DMS 273 (cell line): ENCODE measurements at regions not wholly inside any gene's neighbourhood (a gene's known extent, or its start where the extent isn't known, plus 50 kb on each side); places are given as distances from the start of the nearest gene placed in this dataset.
"Not testable (repeated sequence)": the region's sequence is repeated elsewhere in the genome, so short reads cannot be mapped to it uniquely, and the experiment has no call there.

Experiments used
- DNase-seq: peaks from one replicate; lab custom pipeline; 2025; ENCODE audit not compliant: unreplicated experiment; lab: John Stamatoyannopoulos, UW

- no peak for DNase-seq
Observed at GRCh38 chr3:178345944-178346343, 190.3 kb upstream of the KCNMB2 start.

GRCh38 chr3:178348561-178349217 is 187.5 kb upstream of the KCNMB2 start:
- DNase-seq = not testable (repeated sequence)

- not testable (repeated sequence) for DNase-seq
Observed at GRCh38 chr3:178349218-178349596, 187.0 kb upstream of the KCNMB2 start.

DNA sequence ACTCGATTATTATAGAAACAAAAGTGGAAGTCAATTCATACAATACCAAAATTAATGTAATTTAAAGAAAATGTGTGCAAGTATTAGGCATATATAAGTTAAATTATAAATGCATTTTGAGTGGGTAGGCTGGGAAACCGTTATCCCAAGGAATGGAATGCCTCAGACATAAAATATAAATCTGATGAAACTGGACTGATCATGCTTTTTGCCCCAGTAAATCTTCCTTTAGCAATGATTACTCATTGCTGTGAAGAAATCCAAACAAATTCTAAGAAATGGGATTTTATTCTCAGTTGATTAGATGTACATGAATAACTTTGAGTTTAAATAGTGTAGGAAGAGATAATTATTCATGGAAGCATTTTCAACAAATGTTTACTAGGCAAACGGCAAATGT is 185.5 kb upstream of the KCNMB2 start:
- DNase-seq = no peak

GRCh38 chr3:178352326-178353005 is 183.8 kb upstream of the KCNMB2 start:
- peak; percentile 60 for DNase-seq

- no peak for DNase-seq
Observed at GRCh38 chr3:178353006-178353694, 183.1 kb upstream of the KCNMB2 start.

DNA sequence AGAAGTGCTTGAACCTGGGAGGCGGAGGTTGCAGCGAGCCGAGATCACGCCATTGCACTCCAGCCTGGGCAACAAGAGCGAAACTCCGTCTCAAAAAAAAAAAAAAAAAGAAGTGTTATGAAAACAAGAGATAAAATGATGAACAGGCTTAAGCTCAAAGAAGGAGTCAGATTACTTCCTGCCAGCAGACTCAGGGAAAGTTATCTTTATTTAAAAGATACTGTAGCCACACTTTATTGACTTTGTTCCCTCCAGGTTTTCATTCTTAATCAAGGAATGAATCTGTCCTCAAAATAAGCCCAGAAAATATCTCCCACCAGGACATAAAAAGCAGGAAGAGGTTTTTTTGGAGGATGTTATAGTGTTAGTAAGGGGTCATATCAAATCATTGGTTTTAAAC is 176.5 kb upstream of the KCNMB2 start:
- DNase-seq = no peak

DNA sequence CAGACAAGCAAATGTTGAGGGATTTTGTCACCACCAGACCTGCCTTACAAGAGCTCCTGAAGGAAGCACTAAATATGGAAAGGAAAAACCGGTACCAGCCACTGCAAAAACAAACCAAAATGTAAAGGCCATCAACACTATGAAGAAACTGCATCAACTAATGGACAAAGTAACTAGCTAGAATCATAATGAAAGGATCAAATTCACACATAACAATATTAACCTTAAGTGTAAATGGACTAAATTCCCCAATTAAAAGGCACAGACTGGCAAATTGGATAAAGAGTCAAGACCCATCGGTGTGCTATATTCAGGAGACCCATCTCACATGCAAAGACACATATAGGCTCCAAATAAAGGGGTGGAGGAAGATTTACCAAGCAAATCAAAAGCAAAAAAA is 173.2 kb upstream of the KCNMB2 start:
- not testable (repeated sequence) for DNase-seq

DNA sequence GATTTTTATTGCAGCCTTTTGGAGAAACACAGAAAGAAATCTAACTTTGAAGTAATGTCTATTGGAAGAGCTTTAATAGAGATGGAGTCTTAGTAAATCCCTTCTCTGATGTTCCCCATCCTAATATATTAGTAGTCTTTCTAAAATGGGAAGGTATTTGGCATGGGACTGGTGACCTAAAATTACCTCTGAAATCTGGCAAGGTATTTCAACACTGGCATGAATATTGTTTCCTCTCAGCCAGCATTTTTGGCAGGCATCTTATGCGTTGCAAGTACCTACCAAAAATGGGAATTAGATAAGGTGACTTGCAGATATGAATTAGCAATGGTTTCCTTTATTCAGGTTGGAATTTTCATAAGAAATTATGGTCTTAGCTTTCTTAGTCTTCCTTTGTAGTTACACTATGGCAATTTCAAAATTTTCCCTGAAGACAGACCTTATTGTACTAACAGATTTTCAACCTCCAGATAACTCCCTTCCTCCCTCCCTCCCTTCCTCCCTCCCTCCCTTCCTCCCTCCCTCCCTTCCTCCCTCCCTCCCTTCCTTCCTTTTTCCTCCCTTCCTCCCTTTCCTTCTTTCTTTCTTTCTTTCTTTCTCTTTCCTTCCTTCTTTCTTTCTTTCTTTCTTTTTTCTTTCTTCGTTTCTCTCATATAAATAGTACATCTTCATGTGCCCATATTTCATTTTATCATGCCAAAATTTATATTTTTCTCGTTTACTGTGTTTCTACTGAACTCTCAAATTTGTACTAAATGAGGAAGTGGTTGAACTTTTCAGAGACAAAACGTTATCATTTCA is 168.2 kb upstream of the KCNMB2 start:
- DNase-seq = peak; percentile 64

DNA sequence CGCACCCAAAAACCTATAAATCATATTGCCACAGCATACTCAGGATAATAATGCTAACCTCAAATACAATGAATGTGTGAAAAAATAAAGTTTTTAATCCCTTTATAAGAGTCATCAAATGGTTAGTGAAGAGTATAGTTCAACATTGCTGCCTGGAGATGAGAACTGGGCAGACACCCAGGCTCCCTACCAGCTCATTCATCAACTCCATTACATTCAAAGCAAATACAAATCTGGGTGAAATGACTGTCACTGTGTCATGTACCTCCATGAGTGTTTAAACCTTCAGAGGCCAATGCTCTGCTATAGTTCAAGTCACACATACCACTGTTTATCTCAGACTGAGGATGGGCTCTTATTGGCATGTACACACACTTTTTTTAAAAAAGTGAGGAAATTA is 167.2 kb upstream of the KCNMB2 start:
- DNase-seq = no peak

GRCh38 chr3:178369811-178370210 is 166.4 kb upstream of the KCNMB2 start:
- DNase-seq = no peak

- DNase-seq = no peak
Observed at GRCh38 chr3:178370387-178370786, 165.8 kb upstream of the KCNMB2 start.

DNA sequence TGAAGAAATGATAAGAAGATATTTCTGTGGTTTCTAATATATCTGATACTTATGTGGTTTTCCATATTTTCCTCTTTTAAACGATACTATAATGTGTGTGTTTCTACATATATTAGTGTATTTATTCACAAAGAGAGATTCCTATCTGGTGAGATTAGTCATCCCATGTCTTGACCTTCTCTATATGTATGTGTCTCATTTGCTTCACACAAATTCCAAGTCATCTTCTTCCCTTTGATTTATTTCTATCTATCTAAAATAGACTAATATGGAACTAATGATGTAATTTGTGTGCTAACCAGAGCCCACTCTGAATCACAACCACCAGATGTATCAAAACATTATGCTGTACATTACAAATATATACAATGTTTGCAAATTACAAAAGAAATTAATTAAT is 154.7 kb upstream of the KCNMB2 start:
- no peak for DNase-seq

- no peak for DNase-seq
Observed at GRCh38 chr3:178381971-178382448, 154.2 kb upstream of the KCNMB2 start.

DNA sequence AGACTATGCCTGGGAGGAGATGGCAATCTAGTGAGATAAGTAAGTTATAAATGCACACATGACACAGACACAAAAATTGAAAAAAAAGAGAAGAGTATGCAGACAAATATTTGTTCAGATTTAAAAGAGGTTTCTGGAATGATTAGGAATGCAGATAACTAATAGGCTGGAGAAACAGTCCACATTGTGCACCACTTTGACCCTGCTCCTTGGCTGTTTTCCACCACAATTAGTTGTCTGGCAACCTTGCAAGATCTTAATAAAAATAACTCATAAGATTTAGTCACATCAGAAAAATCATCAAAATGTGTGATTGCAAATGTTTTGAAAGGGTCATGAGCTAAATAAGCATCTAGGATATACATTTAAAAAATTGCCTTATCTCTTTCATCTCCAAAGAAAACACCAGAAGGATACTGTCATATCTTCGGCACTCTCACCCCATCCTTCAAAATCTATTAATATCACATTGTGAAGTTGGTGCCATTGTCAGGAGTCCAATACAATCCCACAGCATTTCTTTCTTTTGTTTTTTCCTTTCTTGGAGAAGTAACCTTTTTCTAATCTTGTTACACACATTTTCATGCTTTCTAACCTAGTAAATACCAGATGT is 153.7 kb upstream of the KCNMB2 start:
- DNase-seq = no peak

DNA sequence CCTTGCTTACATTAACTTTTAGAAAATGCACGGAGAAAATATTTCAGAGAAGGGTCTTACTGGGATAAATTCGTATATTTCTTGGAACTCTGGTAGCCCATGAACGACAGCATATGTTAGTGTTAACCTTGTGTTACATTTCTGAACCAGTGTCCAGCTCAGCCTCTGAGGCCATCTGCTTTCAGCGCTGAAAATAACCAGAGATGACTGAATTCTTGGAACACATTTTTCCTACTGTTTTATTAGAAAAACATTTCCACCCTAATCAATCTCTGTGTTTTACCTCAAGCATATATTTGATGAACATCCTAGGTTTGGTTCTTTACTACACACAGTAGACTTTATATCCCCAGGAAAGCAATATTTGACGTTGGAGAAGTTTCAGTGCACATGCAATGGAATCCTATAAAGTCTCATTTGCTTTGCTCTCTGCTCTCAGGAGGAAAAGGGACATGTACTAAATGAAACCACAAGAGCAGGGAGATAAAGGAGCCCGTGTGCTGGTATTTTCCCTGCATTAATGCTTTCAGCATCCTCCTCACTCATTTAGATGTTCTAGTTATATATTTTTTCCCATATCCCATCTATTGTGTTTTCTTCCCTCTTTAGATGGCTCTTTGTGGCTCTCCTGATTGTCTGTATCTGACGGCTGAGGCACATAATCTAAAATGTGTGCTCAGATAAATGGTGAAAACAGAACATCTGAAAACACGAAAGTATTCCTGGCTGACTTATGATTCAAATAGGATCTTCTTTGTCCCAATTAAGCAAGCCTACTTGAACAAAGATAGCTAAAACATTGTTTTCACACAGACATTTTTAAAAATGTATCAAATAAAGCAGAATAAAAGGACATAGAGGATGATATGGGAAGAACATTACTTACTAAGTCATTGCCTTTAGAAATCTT is 151.7 kb upstream of the KCNMB2 start:
- peak; percentile 41 for DNase-seq

GRCh38 chr3:178385280-178385952 is 150.8 kb upstream of the KCNMB2 start:
- DNase-seq = peak; percentile 75

GRCh38 chr3:178386401-178386800 is 149.8 kb upstream of the KCNMB2 start:
- no peak for DNase-seq

- no peak for DNase-seq
Observed at GRCh38 chr3:178386880-178387279, 149.4 kb upstream of the KCNMB2 start.
